OCI-LY1 (cell line): ENCODE measurements at regions not wholly inside any gene's neighbourhood (a gene's known extent, or its start where the extent isn't known, plus 50 kb on each side); places are given as distances from the start of the nearest gene placed in this dataset.

Experiments
- CTCF ChIP-seq: fragments of 200-600 bp; sonication (generic), shearing (Covaris generic); IDR thresholded peaks from 2 replicates; pipeline ENCODE4 v1.5.1; 2017; ENCODE audit warnings: mild to moderate bottlenecking, antibody characterized with exemption, low read length, moderate library complexity, mixed read lengths
- EZH2 ChIP-seq: fragments of 200-600 bp; sonication (generic), shearing (Covaris generic); IDR thresholded peaks from 2 replicates; pipeline ENCODE4 v1.8.0; 2017; ENCODE audit warnings: borderline replicate concordance, mixed run types, mild to moderate bottlenecking, antibody characterized with exemption, low read length, moderate library complexity, mixed read lengths

- no peak for TF ChIP-seq CTCF
- no peak for TF ChIP-seq EZH2
These were observed 136.7 kb upstream of the HS3ST2 start for GRCh38 chr16:22677024-22677830.
